HL-60 (cell line): ENCODE measurements at regions not wholly inside any gene's neighbourhood (a gene's known extent, or its start where the extent isn't known, plus 50 kb on each side); places are given as distances from the start of the nearest gene placed in this dataset.

Source experiments
- DNase-seq, 2 experiments: peaks; one replicate each; pipeline ENCODE4 v3.0.0-alpha.2; 2010 to 2020; ENCODE audit warnings: low read depth in 1 of 2, low spot score in 1 of 2
- H3K27ac ChIP-seq: fragments of 250-450 bp; sonication (Bioruptor Pico); replicated peaks from 2 replicates; pipeline ENCODE4 v1.5.1; 2020; ENCODE audit warnings: mild to moderate bottlenecking, moderate library complexity
- H3K27me3 ChIP-seq: fragments of 250-450 bp; sonication (Bioruptor Pico); 2 replicates; pipeline ENCODE4 v1.5.1; 2021; ENCODE audit warnings: mild to moderate bottlenecking, moderate library complexity; ENCODE audit not compliant: insufficient read depth, poor library complexity, severe bottlenecking
- H3K4me3 ChIP-seq: replicated peaks from 2 replicates; pipeline ENCODE4 v1.5.1; 2011; ENCODE audit warnings: mild to moderate bottlenecking, control low read depth, low read length; ENCODE audit not compliant: insufficient read depth
- GABPA ChIP-seq: IDR thresholded peaks from 2 replicates; pipeline ENCODE4 v1.6.1; 2012; ENCODE audit warnings: low read depth
- POLR2AphosphoS5 ChIP-seq: IDR thresholded peaks from 2 replicates; pipeline ENCODE4 v1.6.1; 2012; ENCODE audit warnings: low read depth
- REST ChIP-seq: IDR thresholded peaks from 2 replicates; pipeline ENCODE4 v1.6.1; 2012; ENCODE audit warnings: low read depth; ENCODE audit not compliant: insufficient replicate concordance
- SPI1 ChIP-seq: IDR thresholded peaks from 2 replicates; pipeline ENCODE4 v1.6.1; 2012; ENCODE audit warnings: low read depth, mild to moderate bottlenecking, borderline replicate concordance
- TF ChIP-seq, protein P1 (sequence below): IDR thresholded peaks from one replicate; pipeline ENCODE4 v1.5.1; 2011; ENCODE audit warnings: low read length, control low read depth, inconsistent platforms; ENCODE audit not compliant: insufficient read depth

GRCh38 chr3:95387242-95388021 is 1324.6 kb downstream of the NSUN3 start:
- Histone ChIP-seq H3K27me3 (no peaks in the 10 kb centered on the region), H3K27ac (no peak overlapping the region), H3K4me3 (no peak overlapping the region)
- no peak for TF ChIP-seq SPI1
- DNase-seq, result no peak

GRCh38 chr3:95389725-95390313 is 1327.0 kb downstream of the NSUN3 start:
- Histone ChIP-seq H3K27ac (no peak overlapping the region), H3K4me3 (no peak overlapping the region), H3K27me3 (no peaks in the 10 kb centered on the region)
- DNase-seq, result no peak
- TF ChIP-seq, protein P1, sequence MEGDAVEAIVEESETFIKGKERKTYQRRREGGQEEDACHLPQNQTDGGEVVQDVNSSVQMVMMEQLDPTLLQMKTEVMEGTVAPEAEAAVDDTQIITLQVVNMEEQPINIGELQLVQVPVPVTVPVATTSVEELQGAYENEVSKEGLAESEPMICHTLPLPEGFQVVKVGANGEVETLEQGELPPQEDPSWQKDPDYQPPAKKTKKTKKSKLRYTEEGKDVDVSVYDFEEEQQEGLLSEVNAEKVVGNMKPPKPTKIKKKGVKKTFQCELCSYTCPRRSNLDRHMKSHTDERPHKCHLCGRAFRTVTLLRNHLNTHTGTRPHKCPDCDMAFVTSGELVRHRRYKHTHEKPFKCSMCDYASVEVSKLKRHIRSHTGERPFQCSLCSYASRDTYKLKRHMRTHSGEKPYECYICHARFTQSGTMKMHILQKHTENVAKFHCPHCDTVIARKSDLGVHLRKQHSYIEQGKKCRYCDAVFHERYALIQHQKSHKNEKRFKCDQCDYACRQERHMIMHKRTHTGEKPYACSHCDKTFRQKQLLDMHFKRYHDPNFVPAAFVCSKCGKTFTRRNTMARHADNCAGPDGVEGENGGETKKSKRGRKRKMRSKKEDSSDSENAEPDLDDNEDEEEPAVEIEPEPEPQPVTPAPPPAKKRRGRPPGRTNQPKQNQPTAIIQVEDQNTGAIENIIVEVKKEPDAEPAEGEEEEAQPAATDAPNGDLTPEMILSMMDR, result no peak
- no peak for TF ChIP-seq POLR2AphosphoS5
- TF ChIP-seq GABPA, result no peak
- no peak for TF ChIP-seq REST

- Histone ChIP-seq H3K4me3 (no peak overlapping the region), H3K27me3 (no peaks in the 10 kb centered on the region), H3K27ac (no peak overlapping the region)
- TF ChIP-seq POLR2AphosphoS5 (no peak), GABPA (no peak), SPI1 (no peak), REST (no peak)
- TF ChIP-seq, protein P1, result no peak
- no peak for DNase-seq
Measured at GRCh38 chr3:95394286-95394685, 1331.4 kb downstream of the NSUN3 start.

- no peak for DNase-seq
- Histone ChIP-seq H3K4me3 (no peak overlapping the region), H3K27me3 (no peaks in the 10 kb centered on the region), H3K27ac (no peak overlapping the region)
- TF ChIP-seq GABPA (no peak), REST (no peak), SPI1 (no peak), POLR2AphosphoS5 (no peak)
- TF ChIP-seq, protein P1, result no peak
Measured at GRCh38 chr3:95399585-95399984, 1336.7 kb downstream of the NSUN3 start.
